VCaP (cell line): ENCODE measurements at regions not wholly inside any gene's neighbourhood (a gene's known extent, or its start where the extent isn't known, plus 50 kb on each side); places are given as distances from the start of the nearest gene placed in this dataset.

Source experiments
- H3K27ac ChIP-seq: fragments of 450-650 bp; 2 replicates; pipeline ENCODE4 v1.5.1; 2017
- CTCF ChIP-seq: fragments of 450-650 bp; conservative IDR thresholded peaks from 2 replicates; pipeline ENCODE4 v1.5.1; 2017; ENCODE audit warnings: mild to moderate bottlenecking, moderate library complexity

DNA sequence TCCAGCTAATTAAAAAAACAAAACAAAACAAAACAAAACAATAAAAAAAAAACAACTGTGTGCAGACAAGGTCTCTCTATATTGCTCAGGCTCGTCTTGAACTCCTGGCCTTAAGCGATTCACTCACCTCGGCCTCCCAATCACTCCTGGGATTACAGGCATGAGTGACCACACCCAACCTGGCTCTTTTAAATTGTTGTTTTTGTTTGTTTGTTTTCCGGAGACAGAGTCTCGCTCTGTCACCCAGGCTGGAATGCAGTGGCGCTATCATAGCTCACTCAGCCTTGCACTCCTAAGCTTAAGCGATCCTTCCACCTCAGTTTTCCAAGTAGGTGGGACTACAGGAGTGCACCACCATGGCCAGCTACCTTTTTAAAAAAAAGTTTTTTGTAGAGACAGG, 201.6 kb downstream of the EN1 start:
- no peak for TF ChIP-seq CTCF
- no peak overlapping the region for H3K27ac ChIP-seq

GRCh38 chr2:118644190-118644589, 203.3 kb downstream of the EN1 start:
- H3K27ac ChIP-seq = no peak overlapping the region
- TF ChIP-seq CTCF = no peak

DNA sequence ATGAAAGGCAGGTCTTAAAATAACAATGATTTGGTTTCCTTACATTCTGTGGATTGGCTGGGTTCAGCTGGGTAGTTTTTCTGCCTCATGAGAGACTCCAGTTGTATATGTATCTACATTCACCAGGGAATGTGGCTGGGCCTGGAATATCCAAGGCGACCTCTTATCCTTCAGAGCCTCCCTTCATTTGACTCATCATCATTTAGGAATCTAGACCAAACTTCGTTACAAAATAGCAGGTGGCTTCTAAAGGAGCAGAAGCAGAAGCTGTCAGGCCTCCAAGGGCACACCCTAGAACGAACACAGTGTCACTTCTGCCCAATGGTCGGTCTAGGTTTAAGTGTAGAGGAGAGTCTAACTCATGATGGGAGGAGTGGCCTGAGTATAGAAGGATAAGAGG, 204.2 kb downstream of the EN1 start:
- H3K27ac ChIP-seq = no peak overlapping the region
- no peak for TF ChIP-seq CTCF

GRCh38 chr2:118642501-118642900, 204.9 kb downstream of the EN1 start:
- H3K27ac ChIP-seq = no peak overlapping the region
- no peak for TF ChIP-seq CTCF

DNA sequence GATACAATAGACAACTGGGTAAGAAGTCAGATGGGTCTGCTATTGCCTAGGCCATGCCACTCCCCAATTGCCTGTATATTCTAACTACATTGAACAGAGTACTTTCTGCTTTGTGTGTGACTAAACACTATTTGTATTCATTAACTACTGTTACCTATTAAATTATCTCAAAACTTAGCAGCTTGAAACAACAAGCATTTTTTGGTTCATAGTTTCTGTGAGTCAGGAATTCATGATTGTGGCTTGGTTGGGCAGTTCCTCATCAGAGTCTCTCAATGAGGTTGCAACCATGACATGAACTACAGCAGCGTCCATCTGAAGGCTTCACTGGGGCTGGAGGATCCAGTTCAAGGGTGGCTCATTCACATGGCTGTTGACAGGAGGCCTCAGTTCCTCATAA, 205.7 kb downstream of the EN1 start:
- H3K27ac ChIP-seq = no peak overlapping the region
- no peak for TF ChIP-seq CTCF

GRCh38 chr2:118639371-118639770, 208.1 kb downstream of the EN1 start:
- no peak for TF ChIP-seq CTCF

GRCh38 chr2:118638453-118638852, 209.0 kb downstream of the EN1 start:
- no peak for TF ChIP-seq CTCF

More at GRCh38 chr2:118639371-118639770, 208.1 kb downstream of the EN1 start:
- H3K27ac ChIP-seq = no peak overlapping the region

GRCh38 chr2:118635891-118636290, 211.6 kb downstream of the EN1 start:
- H3K27ac ChIP-seq = no peak overlapping the region
- TF ChIP-seq CTCF = no peak

More at GRCh38 chr2:118638453-118638852, 209.0 kb downstream of the EN1 start:
- no peak overlapping the region for H3K27ac ChIP-seq
